ENCODE measurements at regions not wholly inside any gene's neighbourhood (a gene's known extent, or its start where the extent isn't known, plus 50 kb on each side); places are given as distances from the start of the nearest gene placed in this dataset.

DNA sequence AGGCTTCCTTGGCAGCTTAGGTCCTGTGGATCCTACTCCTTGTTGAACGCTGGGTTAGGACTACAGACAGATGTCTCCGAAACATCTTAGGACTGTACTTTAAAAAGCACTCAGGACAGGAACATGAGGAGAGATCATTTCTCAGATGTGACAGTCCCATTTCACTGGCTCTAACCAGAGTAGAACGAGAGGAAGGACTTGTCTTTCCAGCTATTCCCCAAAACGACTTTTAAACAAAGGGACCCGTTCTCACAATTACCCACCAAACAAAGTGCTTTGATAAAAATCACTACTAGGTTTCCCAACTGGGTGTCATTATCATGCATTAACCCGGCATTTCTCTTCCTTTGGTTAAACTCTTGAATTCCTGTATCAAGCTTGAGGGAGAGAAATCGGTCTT lies 84.7 kb upstream of the BARX2 start:
- no peak for FAIRE-seq

DNA sequence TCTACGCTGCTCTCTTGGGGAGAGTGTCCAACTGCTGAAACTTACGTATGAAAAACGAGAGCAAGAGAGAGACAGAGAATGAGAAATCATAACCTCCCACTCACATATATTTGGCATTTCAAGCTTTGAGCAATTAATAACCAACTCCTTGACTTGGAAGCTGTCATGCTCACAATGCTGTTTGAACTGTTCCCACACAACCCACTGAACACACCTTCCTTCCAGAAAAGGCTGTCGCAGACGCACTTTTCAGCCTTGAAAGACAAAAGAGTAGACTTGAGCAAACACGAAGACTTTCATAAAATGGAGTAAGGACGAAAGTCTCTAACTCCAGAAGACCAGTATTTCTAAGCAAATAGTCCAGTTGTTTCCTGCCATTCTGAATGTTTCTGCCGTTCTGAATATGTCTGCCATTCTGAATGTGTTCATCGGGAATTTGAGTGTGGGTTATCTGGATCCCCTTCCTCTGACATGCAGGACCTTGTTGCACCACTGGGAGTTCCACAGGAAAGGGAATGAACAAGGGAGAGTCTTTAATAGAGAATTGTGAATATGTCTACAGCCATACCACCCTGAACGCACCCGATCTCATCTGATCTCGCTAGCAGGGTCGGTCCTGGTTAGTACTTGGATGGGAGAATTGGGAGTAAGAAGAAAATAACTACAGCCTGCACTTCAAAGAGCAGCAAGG lies 86.2 kb upstream of the BARX2 start:
- FAIRE-seq: no peak

DNA sequence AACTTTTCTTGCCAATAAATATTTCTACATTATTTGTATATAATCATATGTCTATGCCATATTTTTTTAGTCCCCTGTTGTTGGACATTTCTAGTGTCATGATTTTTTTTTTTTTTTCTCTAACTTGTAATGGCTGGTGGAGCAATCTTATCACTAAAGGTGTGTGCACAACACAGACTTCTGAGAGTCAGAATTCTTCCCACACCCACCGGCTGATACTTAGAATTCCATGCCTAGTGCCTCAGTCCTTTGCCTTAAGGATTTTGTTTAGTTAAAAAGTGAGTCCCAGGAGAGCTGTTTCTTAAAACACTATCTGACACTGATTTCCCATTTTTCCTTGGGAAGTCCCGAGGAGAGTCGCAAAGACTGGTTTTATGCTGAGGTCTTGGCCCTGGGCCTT lies 87.7 kb upstream of the BARX2 start:
- no peak for FAIRE-seq

DNA sequence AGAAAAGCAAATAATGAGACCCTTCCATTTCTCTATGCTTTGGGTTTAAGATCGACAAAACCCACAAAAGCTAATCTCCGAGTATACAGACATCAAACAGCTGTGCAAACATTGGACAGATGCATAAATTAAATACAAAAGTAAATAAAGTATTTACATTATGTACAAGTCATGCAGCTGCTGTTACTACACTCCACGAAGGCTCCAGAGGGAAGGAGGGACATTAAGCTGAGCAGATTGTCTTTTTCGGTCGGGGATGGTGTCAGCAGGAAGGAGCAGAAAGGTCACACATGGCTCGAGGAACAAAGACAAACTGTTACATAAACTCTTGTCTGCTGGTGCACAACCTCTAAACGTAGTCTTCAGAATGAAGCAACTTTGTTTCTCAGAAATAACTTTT lies 88.8 kb upstream of the BARX2 start:
- FAIRE-seq: no peak

DNA sequence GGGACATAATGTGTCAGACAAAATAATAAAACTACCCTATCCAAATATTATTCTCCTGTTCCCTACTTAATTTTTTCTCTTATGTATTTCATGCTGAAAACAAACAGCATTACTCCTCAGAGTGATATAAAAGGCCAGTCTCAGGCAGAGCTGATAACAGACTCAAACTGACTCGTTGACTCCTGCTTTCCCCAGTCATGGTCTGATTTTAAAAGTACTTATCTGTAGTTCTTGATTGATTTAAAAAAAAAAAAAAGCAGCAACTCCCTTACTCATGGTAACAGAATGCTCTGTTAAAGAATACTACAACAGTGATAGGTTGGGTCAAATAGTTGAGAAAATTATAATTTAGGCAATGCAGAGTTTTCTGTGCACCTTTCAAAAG lies 90.3 kb upstream of the BARX2 start:
- no peak for FAIRE-seq

DNA sequence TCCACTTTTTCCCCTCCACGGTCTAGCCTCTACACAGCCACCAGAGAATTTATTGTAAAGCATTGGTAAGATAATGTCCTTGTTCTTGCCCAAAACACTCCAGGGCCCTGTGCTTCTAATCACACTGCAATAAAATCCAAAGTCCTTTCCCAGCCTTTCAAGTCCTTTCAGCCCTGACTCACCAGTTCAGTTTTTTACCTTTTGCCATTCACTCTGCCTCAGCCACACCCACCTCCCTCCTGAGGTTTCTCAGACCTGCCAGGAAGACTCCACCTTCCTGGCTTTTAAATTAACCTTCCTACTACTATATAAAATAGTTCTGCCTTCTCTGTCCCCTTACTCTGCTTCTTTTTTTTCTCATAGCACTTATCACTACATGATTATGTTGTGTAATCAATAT lies 91.0 kb upstream of the ARHGAP32 start:
- no peak for FAIRE-seq

DNA sequence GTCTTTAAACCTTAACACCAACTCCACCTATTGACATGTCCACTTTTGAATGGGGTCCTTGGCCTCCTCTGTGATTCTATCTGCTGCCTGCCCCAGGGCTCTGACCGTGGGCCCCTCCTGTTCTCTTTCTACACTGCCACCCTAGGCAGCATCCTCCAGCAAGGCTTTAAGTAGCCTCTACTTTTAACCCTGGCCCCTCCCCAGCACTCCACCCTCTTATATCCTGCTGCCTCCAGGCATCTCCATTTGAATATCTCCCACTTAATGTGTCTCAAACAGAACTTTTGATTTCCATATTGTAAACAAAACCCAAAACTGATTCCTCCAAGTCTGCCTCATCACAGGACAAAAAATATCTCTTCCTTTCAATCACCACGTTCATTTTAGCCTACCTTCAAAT lies 90.5 kb upstream of the ARHGAP32 start:
- FAIRE-seq: no peak

DNA sequence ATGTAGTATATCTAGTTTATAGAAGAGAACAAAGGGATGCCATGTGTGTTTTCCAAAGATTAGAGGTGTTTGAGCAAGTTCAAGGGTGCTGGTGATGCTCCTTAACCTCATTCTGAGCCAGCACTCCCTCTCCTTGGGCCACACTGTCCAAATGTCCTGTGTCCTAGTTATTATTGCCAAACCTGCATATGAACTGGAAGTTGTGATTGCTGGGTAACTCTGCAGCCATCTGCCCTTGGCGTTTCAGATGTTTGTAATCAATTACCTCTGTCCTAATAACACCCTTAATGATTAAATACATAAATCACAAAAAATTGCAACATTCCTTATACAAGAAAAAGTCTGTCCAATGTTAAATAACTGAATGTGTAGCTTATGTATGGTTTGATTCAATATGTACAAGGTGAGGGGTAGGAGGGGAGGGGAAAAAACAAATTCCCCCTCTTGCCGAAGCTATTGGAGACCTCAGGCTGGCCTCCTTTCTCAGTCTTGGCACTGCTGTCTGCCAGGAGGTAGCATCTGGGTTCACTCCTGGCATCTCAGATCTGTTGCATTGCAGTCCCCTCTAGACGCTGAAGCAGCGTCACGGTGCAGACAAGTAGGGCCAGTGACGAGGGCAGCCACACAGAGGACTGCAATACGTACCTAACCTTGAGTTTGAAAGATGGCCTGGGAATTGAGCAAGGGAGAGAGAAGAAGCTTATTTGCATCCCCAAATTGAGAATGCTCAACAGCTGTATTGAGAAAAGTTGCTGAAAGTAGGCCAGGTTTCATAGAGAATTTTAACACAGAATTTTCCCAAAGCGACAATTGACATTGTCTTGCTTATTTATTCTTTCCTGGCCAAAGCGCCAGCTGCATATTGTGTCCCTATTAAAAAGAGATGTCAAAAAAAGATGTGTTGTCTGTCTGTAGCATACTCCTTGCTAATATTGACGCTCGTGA lies 89.6 kb upstream of the ARHGAP32 start:
- no peak for FAIRE-seq

DNA sequence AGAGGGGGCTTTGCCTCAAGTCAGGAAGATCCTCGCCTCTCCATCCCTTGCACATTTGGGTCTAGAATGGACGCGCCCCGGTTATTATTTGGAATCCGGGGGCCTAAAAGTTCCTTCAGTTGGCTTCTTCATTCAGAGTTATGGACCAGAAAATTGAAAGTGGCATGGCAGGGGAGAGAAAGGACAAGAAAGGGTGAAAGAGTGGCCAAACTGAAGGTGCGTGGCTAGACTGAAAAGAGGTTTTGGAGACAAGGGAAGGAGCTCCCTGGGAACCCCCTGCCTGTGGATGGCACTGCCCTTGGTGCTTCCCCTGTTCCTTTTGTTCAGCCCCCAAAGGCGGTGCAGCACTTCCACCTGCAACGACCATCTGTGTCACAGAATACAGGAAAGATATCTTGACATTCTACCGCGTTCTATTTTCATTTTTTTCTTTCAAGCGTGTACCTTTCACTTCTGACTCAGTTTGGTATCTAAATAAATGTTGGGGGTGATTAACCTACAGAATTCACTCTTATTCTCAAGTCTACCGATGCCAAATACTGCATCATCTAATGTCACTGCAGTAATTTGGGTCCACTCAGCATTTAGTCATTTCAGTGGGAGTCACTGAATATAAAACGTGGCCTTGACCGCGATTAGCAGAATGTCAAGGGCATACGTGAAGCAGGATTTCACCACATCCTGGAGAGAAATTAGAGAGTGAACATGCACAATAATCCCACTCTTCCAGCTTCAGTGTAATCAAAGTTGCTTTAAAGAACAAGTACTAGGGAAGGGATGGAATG lies 88.1 kb upstream of the ARHGAP32 start:
- FAIRE-seq: no peak

DNA sequence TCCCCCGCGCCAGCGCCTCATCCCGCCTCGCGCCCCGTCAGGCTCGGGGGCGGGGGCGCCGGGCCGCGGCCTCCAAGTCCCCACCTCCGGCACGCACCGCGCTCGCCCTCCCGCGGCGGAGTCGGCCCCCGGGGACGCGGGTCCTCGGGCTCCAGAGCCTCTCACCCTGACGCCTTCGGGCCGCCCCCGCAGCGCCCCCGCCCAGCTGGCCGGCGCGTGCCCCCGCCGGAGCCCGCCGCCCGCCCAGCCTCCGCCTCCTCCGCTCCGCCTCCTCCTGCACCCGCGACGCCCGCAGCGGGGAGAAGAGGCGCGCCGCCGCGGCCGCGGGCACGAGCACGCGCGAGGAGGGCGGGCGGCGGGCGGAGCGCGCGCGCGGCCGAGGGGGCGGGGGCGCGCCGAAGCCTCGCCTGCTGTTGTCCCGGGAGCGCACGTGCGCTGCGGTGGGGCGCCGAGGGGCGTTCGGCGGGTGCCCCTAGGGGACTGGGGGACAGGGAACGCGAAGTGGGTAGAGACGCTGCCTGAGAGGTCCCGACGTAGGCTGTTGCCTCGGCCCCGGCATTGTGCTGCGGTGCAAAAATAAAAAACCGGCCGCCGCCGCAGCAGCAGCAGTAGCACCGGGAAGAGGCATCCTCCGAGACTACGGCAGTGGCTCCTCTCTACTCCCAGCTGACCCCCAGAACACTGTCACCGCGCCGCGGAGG lies 87.4 kb upstream of the ARHGAP32 start:
- no peak for FAIRE-seq

DNA sequence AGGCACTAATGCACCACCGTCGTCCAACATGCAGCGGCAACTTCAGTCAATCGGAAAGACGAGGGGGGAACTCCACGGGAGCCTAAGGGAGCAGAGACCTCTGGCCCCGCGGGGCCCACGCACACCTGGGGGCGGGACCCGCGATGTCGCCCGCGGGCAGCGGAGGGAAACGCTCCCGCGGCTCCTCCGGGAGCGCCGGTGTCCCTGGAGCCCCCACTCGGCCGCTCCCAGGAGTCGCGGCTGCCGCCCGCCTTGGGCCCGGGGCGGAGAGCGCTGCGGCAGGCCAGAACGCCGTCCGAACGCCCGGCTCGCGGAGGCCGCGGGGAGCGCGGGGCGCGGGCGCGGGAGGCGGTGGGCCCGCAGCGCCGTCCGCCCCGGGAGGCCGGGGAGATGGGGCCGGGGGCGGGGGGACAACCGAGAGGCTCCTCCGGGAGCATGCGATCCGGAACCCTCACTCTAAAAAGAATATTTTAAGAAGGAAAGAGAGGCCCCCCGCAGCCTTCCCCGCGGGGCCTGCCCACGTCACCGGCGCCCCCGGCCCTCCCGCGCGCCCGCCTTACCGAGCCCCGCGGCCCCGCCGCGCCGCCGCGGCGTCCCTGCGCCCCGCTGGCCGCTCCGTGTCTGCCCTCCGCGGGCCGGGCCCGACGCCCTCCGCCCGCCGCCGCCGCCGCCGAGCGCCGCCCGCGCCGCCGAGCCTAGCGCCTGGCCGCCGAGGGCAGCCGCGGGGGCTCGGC lies 86.6 kb upstream of the ARHGAP32 start:
- no peak for FAIRE-seq

DNA sequence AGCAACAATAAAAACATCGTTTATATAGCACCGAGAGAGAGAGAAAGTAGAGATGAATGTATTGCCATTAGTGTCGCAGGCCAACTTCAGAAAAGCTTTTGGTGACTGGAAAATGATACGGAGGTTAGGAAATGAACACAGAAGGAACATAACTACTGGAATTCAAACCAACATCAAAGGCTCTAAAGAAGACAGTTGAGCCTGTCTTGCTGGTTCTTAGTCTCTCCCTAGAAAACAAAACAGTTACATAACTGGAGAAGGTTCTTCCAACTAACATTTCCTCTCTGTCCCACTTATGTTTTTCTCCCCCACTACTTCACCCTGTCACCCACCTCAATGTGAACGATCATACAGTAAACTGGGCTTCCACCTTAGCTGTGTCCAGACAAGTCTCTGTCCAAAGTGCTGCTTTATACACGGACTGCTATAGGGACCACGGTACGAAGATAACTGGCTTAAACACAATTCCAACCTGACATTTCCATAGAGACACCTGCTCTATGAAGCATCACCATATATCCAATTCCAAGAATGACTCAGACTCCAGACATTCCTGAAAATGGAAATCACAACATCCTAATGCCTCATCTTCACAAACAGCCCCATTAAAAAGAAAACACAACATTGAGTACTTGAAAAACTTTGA lies 85.2 kb upstream of the ARHGAP32 start:
- FAIRE-seq: no peak

DNA sequence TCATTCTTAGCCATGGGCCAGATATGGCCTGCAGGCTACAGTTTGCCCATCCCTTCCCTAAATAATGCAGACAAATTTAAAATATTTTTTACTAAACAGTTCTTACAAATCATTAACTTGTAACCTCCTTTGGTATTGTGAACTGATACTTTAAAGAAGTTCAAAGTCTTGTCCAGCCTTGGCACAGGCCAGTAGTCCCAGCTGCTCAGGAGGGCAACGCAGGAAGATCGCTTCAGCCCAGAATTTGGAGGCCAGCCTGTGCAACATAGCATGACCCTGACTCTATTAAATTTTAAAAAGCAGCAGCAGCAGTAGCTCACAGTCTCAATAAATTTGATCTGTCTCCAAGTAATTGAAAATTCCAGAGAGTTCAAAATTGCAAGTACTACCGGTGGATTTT lies 83.7 kb upstream of the ARHGAP32 start:
- FAIRE-seq: no peak

DNA sequence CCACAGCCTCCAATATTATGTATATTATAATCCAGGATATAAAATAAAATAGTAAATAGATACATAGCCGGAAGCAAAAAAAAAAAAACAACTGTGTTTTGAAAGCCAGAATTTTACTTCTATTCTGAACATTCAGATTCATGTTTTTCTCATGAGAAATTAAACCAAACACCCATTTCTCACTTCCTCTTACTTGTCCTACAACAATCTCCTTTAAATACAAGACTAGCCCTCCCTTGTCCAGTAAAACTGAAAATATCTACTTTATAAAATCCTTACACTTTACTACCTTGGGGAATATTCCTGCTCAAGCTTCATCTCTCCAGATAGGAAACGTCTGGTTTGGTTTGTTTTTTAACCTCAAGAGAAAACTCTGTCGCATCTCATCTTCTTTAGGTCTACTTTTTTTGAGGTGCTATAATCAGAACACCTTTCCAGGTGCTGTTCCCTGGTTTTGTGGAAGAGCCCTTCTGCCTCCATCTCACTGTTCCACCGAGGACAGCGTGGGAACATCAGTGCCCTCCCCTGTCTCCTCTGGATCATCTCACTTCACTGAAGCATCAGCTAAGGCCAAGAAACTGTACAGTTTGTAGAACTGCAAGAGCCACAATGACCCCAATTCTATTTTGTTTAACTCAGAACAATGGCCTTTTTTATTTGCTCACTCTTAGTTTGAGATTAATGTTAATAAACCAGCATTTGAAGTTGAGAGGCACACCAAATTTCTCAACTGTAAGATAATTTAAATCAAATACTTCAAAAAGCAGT lies 82.0 kb upstream of the ARHGAP32 start:
- FAIRE-seq: no peak

DNA sequence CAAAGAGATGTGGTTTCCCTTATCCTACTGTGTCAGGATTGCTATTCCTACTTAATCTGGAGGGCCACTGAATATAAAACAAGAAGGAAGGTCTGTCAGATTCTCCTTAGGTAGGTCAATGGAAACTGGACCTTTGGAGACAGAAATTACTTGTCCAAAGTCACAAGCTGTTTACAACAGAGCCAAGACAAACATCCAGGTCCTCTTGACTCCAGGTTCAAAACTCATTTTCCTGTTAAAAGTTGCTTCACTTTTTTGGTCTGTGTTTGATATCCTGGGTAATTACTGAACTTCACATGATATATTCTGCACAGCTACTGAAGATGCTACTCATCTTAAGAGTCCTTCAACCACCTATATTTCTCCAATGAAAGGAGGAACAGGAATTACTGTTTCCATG lies 81.2 kb upstream of the ARHGAP32 start:
- FAIRE-seq: no peak

DNA sequence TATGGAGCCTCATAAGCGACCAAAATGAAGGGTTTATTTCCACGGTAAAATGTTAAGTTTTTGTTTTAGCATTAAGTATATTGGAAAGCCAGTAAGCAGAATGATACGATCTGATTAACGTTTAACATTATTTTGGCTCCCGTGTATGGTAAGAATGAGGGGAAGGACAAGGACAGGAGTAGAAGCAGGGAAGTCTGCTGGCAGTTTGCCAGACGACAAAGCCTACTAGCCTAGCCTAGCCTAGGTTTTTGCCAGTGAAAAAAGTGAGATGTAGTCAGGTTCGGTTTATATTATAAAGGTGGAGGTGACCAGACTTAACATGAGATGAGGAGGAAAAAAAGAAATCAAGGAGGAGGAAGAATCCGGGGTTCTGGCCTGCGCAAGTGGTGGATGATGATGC lies 78.9 kb upstream of the ARHGAP32 start:
- no peak for FAIRE-seq

DNA sequence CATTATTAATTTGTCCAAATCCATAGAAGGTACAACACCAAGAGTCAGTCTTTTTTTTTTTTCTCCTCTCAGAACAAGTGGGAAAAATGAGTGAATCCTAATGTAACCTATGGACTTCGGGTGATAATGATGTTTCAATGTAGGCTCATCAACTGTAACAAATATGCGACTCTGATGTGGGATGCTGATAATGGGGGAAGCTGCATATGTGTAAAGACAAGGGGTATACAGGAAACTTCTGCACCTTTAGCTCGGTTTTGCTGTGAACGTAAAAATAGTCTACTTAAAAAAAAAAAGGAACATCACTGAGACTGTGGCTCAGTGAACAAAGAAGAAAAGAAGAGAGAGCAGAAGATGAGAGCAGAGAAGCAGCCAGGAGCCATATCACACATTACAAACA lies 78.3 kb upstream of the ARHGAP32 start:
- no peak for FAIRE-seq

DNA sequence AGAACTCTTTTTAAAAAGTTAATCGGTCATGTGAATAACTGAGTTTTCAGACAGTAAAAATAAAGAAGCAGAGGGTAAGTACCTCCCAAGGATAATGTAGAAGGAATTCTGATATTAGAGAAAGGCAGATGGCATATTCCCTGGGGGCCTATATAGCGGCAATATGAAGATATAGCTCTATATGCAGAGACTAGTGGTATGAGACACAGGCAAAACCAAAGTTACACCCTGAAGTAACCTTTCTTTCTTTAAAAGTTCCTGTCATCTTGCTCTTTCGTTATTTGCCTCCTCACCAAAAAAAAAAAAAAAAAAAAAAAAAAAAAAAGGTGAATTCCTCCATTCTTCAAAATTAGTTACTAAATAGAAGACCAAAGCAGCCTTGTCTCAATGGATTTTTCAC lies 76.2 kb upstream of the ARHGAP32 start:
- no peak for FAIRE-seq

DNA sequence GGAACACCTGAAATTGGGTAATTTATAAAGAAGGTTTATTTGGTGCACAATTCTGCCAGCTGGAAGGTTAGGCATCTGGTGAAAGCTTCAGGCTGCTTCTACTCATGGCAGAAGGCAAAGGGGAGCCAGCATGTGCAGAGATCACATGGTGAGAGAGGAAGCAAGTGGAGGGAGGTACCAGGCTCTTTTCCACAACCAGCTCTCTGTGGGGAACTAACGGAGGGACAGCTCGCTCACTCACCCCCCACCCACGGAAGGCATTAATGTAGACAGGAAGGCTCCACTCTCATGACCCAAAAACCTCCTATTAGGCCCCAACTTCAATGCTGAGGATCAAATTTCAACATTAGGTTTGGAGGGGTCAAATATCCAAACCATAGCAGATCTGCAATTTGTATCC lies 75.6 kb upstream of the ARHGAP32 start:
- FAIRE-seq: no peak

DNA sequence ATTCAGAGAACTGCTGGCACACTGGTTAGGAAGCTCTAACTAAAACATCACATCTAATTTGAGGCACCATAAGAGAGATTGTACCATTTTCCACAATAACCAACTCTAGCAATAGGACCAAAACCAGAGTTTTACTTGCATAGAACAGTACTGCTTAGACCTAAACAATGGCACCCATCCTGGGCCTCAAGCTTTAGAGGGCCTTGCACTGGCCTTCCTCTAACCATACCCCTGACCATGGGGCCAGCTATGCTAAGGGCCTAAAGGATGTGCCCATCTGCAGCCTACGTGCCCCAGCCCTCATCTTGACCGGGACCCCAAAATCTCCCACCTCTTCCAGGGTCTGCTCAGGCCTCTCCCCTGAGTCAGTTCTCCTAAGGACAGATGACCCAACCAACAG lies 74.4 kb upstream of the ARHGAP32 start:
- no peak for FAIRE-seq

Data from islet of Langerhans (tissue), 1 donor.